H1 (cell line): ENCODE measurements at regions not wholly inside any gene's neighbourhood (a gene's known extent, or its start where the extent isn't known, plus 50 kb on each side); places are given as distances from the start of the nearest gene placed in this dataset.

Experiments
- CTCF ChIA-PET: fragments of 300-600 bp; sonication (Branson Sonifier 250); formaldehyde crosslinking; loops from one replicate; lab custom pipeline; 2021; ENCODE audit not compliant: partially characterized antibody; lab: Charles Lee
- POLR2A ChIA-PET: fragments of 300-600 bp; sonication (Branson Sonifier 250); formaldehyde crosslinking; loops from one replicate; lab custom pipeline; 2021; ENCODE audit warnings: inconsistent platforms; ENCODE audit not compliant: partially characterized antibody; lab: Charles Lee
- DNase-seq, 2 experiments: peaks; one replicate each; pipeline versions ENCODE4 v3.0.0 to v3.0.0-alpha.2; 2010 to 2022; ENCODE audit warnings: low spot score in 2 of 2, low read depth in 1 of 2, mixed read lengths in 1 of 2
- FAIRE-seq: peaks from 2 replicates; lab custom pipeline; 2011; peaks lifted over from hg19 to GRCh38; lab: Jason Lieb, UNC
- H2AFZ ChIP-seq: 2 replicates; pipeline ENCODE4 v1.8.1; 2012; ENCODE audit warnings: low read length, inconsistent platforms
- H2AK5ac ChIP-seq: 2 replicates; pipeline ENCODE4 v1.6.1; 2013; ENCODE audit warnings: low read depth, low read length
- H2BK120ac ChIP-seq: replicated peaks from 2 replicates; pipeline ENCODE3; 2013; ENCODE audit warnings: low read depth, low read length, inconsistent platforms
- H2BK12ac ChIP-seq: 2 replicates; pipeline ENCODE4 v1.6.1; 2013; ENCODE audit warnings: low read depth, low read length
- H2BK15ac ChIP-seq: 2 replicates; pipeline ENCODE4 v1.6.1; 2013; ENCODE audit warnings: low read length
- H2BK20ac ChIP-seq: 2 replicates; pipeline ENCODE4 v1.6.1; 2013; ENCODE audit warnings: low read length
- H2BK5ac ChIP-seq: 2 replicates; pipeline ENCODE4 v1.6.1; 2013; ENCODE audit warnings: low read depth, low read length
- H3K14ac ChIP-seq: 2 replicates; pipeline ENCODE4 v1.6.1; 2013; ENCODE audit warnings: inconsistent platforms; ENCODE audit not compliant: insufficient read length
- H3K18ac ChIP-seq: 2 replicates; pipeline ENCODE4 v1.6.1; 2013; ENCODE audit warnings: low read length; ENCODE audit errors: extremely low read depth
- H3K23ac ChIP-seq: 2 replicates; pipeline ENCODE4 v1.6.1; 2013; ENCODE audit warnings: inconsistent platforms; ENCODE audit not compliant: insufficient read length
- H3K23me2 ChIP-seq: 2 replicates; pipeline ENCODE4 v1.6.1; 2013; ENCODE audit warnings: low read depth, low read length
- H3K27ac ChIP-seq: 2 replicates; pipeline ENCODE4 v1.6.1; 2011; ENCODE audit warnings: low read depth, low read length, inconsistent platforms
- H3K27me3 ChIP-seq, 4 experiments: replicated peaks in 1 of 4; 1 replicate in 1 of 4; 2 replicates in 3 of 4; pipeline versions ENCODE4 v1.6.1 to v1.8.1; 2011 to 2013; ENCODE audit warnings: low read length in 3 of 4, mild to moderate bottlenecking in 3 of 4, inconsistent platforms in 2 of 4, mixed read lengths in 2 of 4, moderate library complexity in 1 of 4; ENCODE audit not compliant: control insufficient read depth in 3 of 4, insufficient read depth in 3 of 4; ENCODE audit errors: extremely low read depth in 1 of 4
- H3K36me3 ChIP-seq, 4 experiments: 2 replicates each; pipeline versions ENCODE4 v1.6.1 to v1.8.1; 2011 to 2013; ENCODE audit warnings: mild to moderate bottlenecking in 4 of 4, low read length in 3 of 4, moderate library complexity in 2 of 4, control low read depth in 1 of 4, inconsistent platforms in 1 of 4; ENCODE audit not compliant: insufficient read depth in 4 of 4, control insufficient read depth in 2 of 4
- H3K4ac ChIP-seq: replicated peaks from 2 replicates; pipeline ENCODE3; 2013; ENCODE audit warnings: low read length, low read depth, mixed read lengths, inconsistent platforms; ENCODE audit not compliant: insufficient read length
- H3K4me1 ChIP-seq, 4 experiments: replicated peaks in 1 of 4; 1 replicate in 1 of 4; 2 replicates in 3 of 4; pipeline versions ENCODE4 v1.6.1 to v1.8.1; 2011 to 2013; ENCODE audit warnings: low read length in 3 of 4, inconsistent platforms in 2 of 4, mixed read lengths in 1 of 4; ENCODE audit not compliant: insufficient read depth in 4 of 4, control insufficient read depth in 3 of 4
- H3K4me2 ChIP-seq, 2 experiments: 2 replicates each; pipeline versions ENCODE4 v1.6.1 to v1.8.1; 2011 to 2013; ENCODE audit warnings: low read depth in 2 of 2, low read length in 2 of 2, control low read depth in 1 of 2, inconsistent platforms in 1 of 2, mild to moderate bottlenecking in 1 of 2; ENCODE audit not compliant: insufficient read depth in 1 of 2
- H3K4me3 ChIP-seq, 4 experiments: fragments of 200-600, 300-600 bp in 1 of 4; sonication (generic), shearing (Covaris generic), sonication (Bioruptor Twin) in 1 of 4; 2 replicates each; pipeline versions ENCODE4 v1.5.1 to v1.8.1; 2011 to 2016; ENCODE audit warnings: low read length in 4 of 4, low read depth in 3 of 4, control low read depth in 2 of 4, inconsistent platforms in 2 of 4, mild to moderate bottlenecking in 2 of 4, mixed read lengths in 1 of 4, moderate library complexity in 1 of 4; ENCODE audit not compliant: insufficient read depth in 2 of 4; ENCODE audit errors: extremely low read depth in 1 of 4
- H3K56ac ChIP-seq: replicated peaks from 2 replicates; pipeline ENCODE3; 2013; ENCODE audit warnings: low read depth, mild to moderate bottlenecking, mixed read lengths, low read length, inconsistent platforms; ENCODE audit not compliant: insufficient read length
- H3K79me1 ChIP-seq: 2 replicates; pipeline ENCODE4 v1.6.1; 2013; ENCODE audit warnings: low read depth, low read length, control low read depth
- H3K79me2 ChIP-seq, 2 experiments: 2 replicates each; pipeline versions ENCODE4 v1.6.1 to v1.8.1; 2012 to 2013; ENCODE audit warnings: low read length in 2 of 2, mild to moderate bottlenecking in 2 of 2, inconsistent platforms in 1 of 2; ENCODE audit not compliant: insufficient read depth in 2 of 2, control insufficient read depth in 1 of 2
- H3K9ac ChIP-seq, 4 experiments: replicated peaks in 1 of 4; 1 replicate in 1 of 4; 2 replicates in 3 of 4; pipeline versions ENCODE4 v1.6.1 to v1.8.1; 2011 to 2013; ENCODE audit warnings: low read depth in 3 of 4, low read length in 3 of 4, control low read depth in 2 of 4, mild to moderate bottlenecking in 2 of 4, moderate library complexity in 2 of 4, inconsistent platforms in 1 of 4; ENCODE audit errors: extremely low read depth in 1 of 4
- H3K9me3 ChIP-seq, 2 experiments: 2 replicates each; pipeline versions ENCODE4 v1.6.1 to v1.8.1; 2012 to 2013; ENCODE audit warnings: mild to moderate bottlenecking in 2 of 2, moderate library complexity in 2 of 2, control low read depth in 1 of 2, inconsistent platforms in 1 of 2, low read depth in 1 of 2, low read length in 1 of 2, mixed read lengths in 1 of 2; ENCODE audit not compliant: insufficient read depth in 2 of 2
- H4K20me1 ChIP-seq, 2 experiments: replicated peaks in 1 of 2; 2 replicates each; pipeline versions ENCODE3 to v1.8.1; 2011 to 2013; ENCODE audit warnings: inconsistent platforms in 2 of 2, low read length in 2 of 2, mild to moderate bottlenecking in 1 of 2; ENCODE audit not compliant: insufficient read depth in 2 of 2, control insufficient read depth in 1 of 2
- H4K5ac ChIP-seq: 2 replicates; pipeline ENCODE4 v1.6.1; 2013; ENCODE audit warnings: low read length, low read depth, mixed read lengths, inconsistent platforms; ENCODE audit not compliant: insufficient read length
- H4K8ac ChIP-seq: 2 replicates; pipeline ENCODE4 v1.8.0; 2013; ENCODE audit warnings: mild to moderate bottlenecking, moderate library complexity, low read length, inconsistent platforms; ENCODE audit not compliant: insufficient read depth; ENCODE audit errors: extremely low read depth
- H4K91ac ChIP-seq: replicated peaks from 2 replicates; pipeline ENCODE3; 2013; ENCODE audit warnings: low read length, mixed read lengths, inconsistent platforms; ENCODE audit not compliant: insufficient read length
- ATF3 ChIP-seq: IDR thresholded peaks from 2 replicates; pipeline ENCODE4 v1.6.1; 2011; ENCODE audit warnings: low read depth, mild to moderate bottlenecking, low read length; ENCODE audit not compliant: insufficient read depth
- CEBPB ChIP-seq: IDR thresholded peaks from 2 replicates; pipeline ENCODE4 v1.6.1; 2012; ENCODE audit warnings: low read depth, low read length
- CTCF ChIP-seq, 3 experiments: IDR thresholded peaks; 1 replicate in 2 of 3; 2 replicates in 1 of 3; pipeline versions ENCODE4 v1.5.1 to v1.6.1; 2011; ENCODE audit warnings: low read length in 3 of 3, mild to moderate bottlenecking in 3 of 3, inconsistent platforms in 2 of 3, low read depth in 1 of 3, moderate library complexity in 1 of 3; ENCODE audit not compliant: insufficient read depth in 1 of 3; ENCODE audit errors: control extremely low read depth in 1 of 3
- GABPA ChIP-seq: IDR thresholded peaks from 2 replicates; pipeline ENCODE4 v1.6.1; 2011; ENCODE audit warnings: mild to moderate bottlenecking, low read length, moderate library complexity, borderline replicate concordance; ENCODE audit not compliant: insufficient read depth
- MAX ChIP-seq: IDR thresholded peaks from 2 replicates; pipeline ENCODE4 v1.6.1; 2012; ENCODE audit warnings: inconsistent platforms
- RAD21 ChIP-seq, 2 experiments: IDR thresholded peaks in 1 of 2; conservative IDR thresholded peaks in 1 of 2; 2 replicates each; pipeline ENCODE4 v1.6.1; 2011; ENCODE audit warnings: low read depth in 2 of 2, low read length in 2 of 2, improper control_type of control experiment in 1 of 2, inconsistent platforms in 1 of 2, mild to moderate bottlenecking in 1 of 2, moderate library complexity in 1 of 2
- TAF7 ChIP-seq: optimal IDR thresholded peaks from 2 replicates; pipeline ENCODE3; 2011; ENCODE audit warnings: low read depth, mild to moderate bottlenecking, inconsistent platforms, low read length, moderate library complexity, borderline replicate concordance
- YY1 ChIP-seq: IDR thresholded peaks from 2 replicates; pipeline ENCODE4 v1.6.1; 2011; ENCODE audit warnings: low read depth, mild to moderate bottlenecking, low read length
- whole genome bisulfite sequencing, 2 experiments: shearing (Covaris generic) in 1 of 2; methylation state at CpG; one replicate each; pipeline versions ENCODE4 v1.1.6 to v1.1.7; 2013 to 2015; ENCODE audit warnings: low lambda C conversion rate in 2 of 2, mixed read lengths in 2 of 2, inconsistent platforms in 1 of 2, low coverage in 1 of 2, missing lambda C conversion rate in 1 of 2; ENCODE audit not compliant: insufficient replicate concordance in 2 of 2, insufficient coverage in 1 of 2, insufficient read length in 1 of 2; ENCODE audit errors: extremely low coverage in 1 of 2, missing lambda C conversion rate in 1 of 2; 5-methylcytosine and 5-hydroxymethylcytosine counted together

GRCh38 chr18:78431606-78432005 lies 548.0 kb upstream of the SALL3 start:
- Histone ChIP-seq H3K14ac (no peak overlapping the region), H3K4me2 (no peak overlapping the region), H2BK15ac (no peak overlapping the region), H3K4me1 (no peaks in the 10 kb centered on the region; a peak in 1 of 7 replicates), H3K27me3 (no peaks in the 10 kb centered on the region), H2AFZ (peak overlapping the region; percentile 15; the same call in 1 of the 2 replicates), H2BK20ac (no peak overlapping the region), H3K36me3 (no peaks in the 10 kb centered on the region), H2BK5ac (no peak overlapping the region), H2BK12ac (peak overlapping the region; percentile 5; the same call in 1 of the 2 replicates), H3K9ac (no peak overlapping the region), H3K4ac (no peak overlapping the region), H3K23ac (no peak overlapping the region), H3K79me2 (no peaks in the 10 kb centered on the region), H3K18ac (no peak overlapping the region), H3K27ac (no peak overlapping the region), H3K4me3 (no peak overlapping the region), H3K23me2 (no peaks in the 10 kb centered on the region), H3K79me1 (no peaks in the 10 kb centered on the region), H4K8ac (no peak overlapping the region), H4K91ac (no peak overlapping the region), H4K5ac (no peak overlapping the region), H4K20me1 (no peaks in the 10 kb centered on the region), H2AK5ac (no peak overlapping the region; the same call in 1 of the 2 replicates), H2BK120ac (no peak overlapping the region), H3K56ac (no peak overlapping the region), H3K9me3 (no peaks in the 10 kb centered on the region)
- DNase-seq (no peak), FAIRE-seq (no peak)
- ChIA-PET CTCF (interaction anchor here (0.6 to 1.6 kb wide), 5 partner anchors 16 to 565 kb away, joined by 3 to 7 read pairs (median 3); no protein-coding TSS in a partner anchor), POLR2A (no interaction called here)
- WGBS, 2 experiments: 90% methylated on average over 10 of the region's 13 CpGs; no CpG with 5 or more reads in 1 of the 2 experiments
- TF ChIP-seq GABPA: no peak
- TF ChIP-seq TAF7: no peak
- no peak for TF ChIP-seq YY1
- TF ChIP-seq ATF3: peak; percentile 56; the same call in 1 of the 2 replicates
- TF ChIP-seq CEBPB: peak; percentile 92
- peak; percentile 63 to 73 for TF ChIP-seq RAD21 (IDR thresholded peaks at IDR 0.05 in 1 of 2, conservative IDR thresholded peaks at IDR 0.05 in 1 of 2; ENCODE audit: low read depth in 2 of 2, low read length in 2 of 2)
- peak; percentile 29; the same call in 1 of the 2 replicates for TF ChIP-seq MAX
- peak; percentile 57 to 72 (median 69) for TF ChIP-seq CTCF (IDR thresholded peaks at IDR 0.05; ENCODE audit: control extremely low read depth in 1 of 3, insufficient read depth in 1 of 3, low read depth in 1 of 3, low read length in 3 of 3)
